ENCODE measurements at regions not wholly inside any gene's neighbourhood (a gene's known extent, or its start where the extent isn't known, plus 50 kb on each side); places are given as distances from the start of the nearest gene placed in this dataset.
A peak's percentile ranks its signal among the peaks of the same experiment; 100 is the strongest.

DNA sequence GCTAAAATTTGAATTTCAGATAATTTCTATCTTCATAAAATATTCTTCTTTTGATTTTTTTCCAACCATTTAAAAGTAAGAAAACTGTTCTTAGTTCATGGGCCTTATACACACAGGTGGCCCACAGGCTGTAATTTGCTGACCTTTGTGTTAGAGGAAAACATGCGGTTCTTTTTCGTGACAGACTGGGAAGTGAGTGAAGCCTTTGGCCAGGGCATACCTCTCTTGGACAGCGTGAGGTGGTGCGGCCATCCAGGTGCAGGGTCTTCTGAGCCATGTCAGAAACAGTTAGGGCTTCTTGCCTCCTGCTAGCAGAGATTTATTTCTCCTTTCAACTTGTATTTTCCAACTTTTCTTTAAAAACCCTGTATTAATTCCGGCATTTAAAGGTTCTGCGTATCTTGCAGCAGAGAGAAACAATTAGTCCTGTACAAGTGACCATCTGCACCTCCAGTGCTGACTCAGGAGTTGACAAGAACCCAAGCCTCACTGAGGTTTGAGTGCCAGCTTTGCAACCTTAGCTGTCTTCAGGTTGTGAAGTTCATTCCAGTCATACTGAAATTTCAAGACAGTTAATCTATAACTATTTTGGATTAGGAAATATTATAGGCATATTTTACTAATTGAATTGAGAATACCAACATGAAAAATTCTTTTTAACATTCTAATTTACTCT, 177.8 kb downstream of the LY86 start:
- WGBS (ENCODE audit: insufficient coverage, low coverage, missing lambda C conversion rate), result 59% methylated on average over 6 of the region's 6 CpGs
- ChIA-PET POLR2A (no interaction called here), CTCF (ENCODE audit: low intra/inter-chr PET ratio) (no interaction called here)
- intact Hi-C loops (cut with micrococcal nuclease) (no loop called here), in situ Hi-C loops (cut with MboI) (no loop called here)
- no peak for ATAC-seq
- Histone ChIP-seq H3K27ac (ENCODE audit: extremely low read depth, low read depth, low read length) (no peak overlapping the region), H3K27me3 (ENCODE audit: control insufficient read depth in 2 of 2, insufficient read depth in 2 of 2, low read length in 2 of 2) (no peaks in the 10 kb centered on the region), H3K4me1 (replicated peaks in 1 of 2; ENCODE audit: control insufficient read depth in 2 of 2, insufficient read depth in 2 of 2, low read length in 2 of 2) (no peaks in the 10 kb centered on the region), H3K79me2 (ENCODE audit: control insufficient read depth, insufficient read depth, low read length) (no peaks in the 10 kb centered on the region), H4K20me1 (replicated peaks; ENCODE audit: control insufficient read depth, insufficient read depth, low read length) (no peaks in the 10 kb centered on the region), H2AFZ (ENCODE audit: low read depth, low read length) (peak overlapping the region; percentile 7; the same call in 1 of the 2 replicates), H3K36me3 (ENCODE audit: control insufficient read depth, insufficient read depth, low read length) (no peaks in the 10 kb centered on the region), H3K4me3 (no peak overlapping the region), H3K9ac (ENCODE audit: insufficient read depth in 1 of 2, low read depth in 2 of 2, low read length in 2 of 2) (no peak overlapping the region), H3K9me1 (ENCODE audit: control insufficient read depth, insufficient read depth, low read length) (no peaks in the 10 kb centered on the region), H3K4me2 (ENCODE audit: insufficient read depth, low read length) (no peak overlapping the region), H3K9me3 (replicated peaks; ENCODE audit: control insufficient read depth, insufficient read depth, low read depth, low read length) (no peaks in the 10 kb centered on the region)
- TF ChIP-seq ARNT (IDR thresholded peaks at IDR 0.05), result no peak
- DNase-seq (ENCODE audit: extremely low read depth in 1 of 4, low spot score in 3 of 4), result no peak
- no TSS peak for BruUV-seq (replicated peaks)
- FAIRE-seq, result no peak

- ChIA-PET POLR2A (interaction anchor here (1.2 kb wide), 1 partner anchor 15 kb away, joined by 3 read pairs; no protein-coding TSS in a partner anchor), CTCF (ENCODE audit: low intra/inter-chr PET ratio) (no interaction called here)
- no peak overlapping the region for H3K4me2 ChIP-seq (ENCODE audit: insufficient read depth, low read length)
- H3K9me1 ChIP-seq (ENCODE audit: control insufficient read depth, insufficient read depth, low read length), result no peaks in the 10 kb centered on the region
- no peaks in the 10 kb centered on the region for H3K79me2 ChIP-seq (ENCODE audit: control insufficient read depth, insufficient read depth, low read length)
- no TSS peak for BruUV-seq (replicated peaks)
- DNase-seq (ENCODE audit: extremely low read depth in 1 of 4, low spot score in 3 of 4) (no peak), FAIRE-seq (no peak), ATAC-seq (no peak)
- H3K9me3 ChIP-seq (replicated peaks; ENCODE audit: control insufficient read depth, insufficient read depth, low read depth, low read length), result no peaks in the 10 kb centered on the region
- no peak overlapping the region for H3K9ac ChIP-seq (ENCODE audit: insufficient read depth in 1 of 2, low read depth in 2 of 2, low read length in 2 of 2)
- in situ Hi-C loops (cut with MboI), result no loop called here
- no peak overlapping the region for H3K27ac ChIP-seq (ENCODE audit: extremely low read depth, low read depth, low read length)
- peaks cover 4 to 14% of the 10 kb centered on the region in 2 experiments; a peak in 4 of 5 replicates for H3K4me1 ChIP-seq (replicated peaks in 1 of 2; ENCODE audit: control insufficient read depth in 2 of 2, insufficient read depth in 2 of 2, low read length in 2 of 2)
- intact Hi-C loops (cut with micrococcal nuclease), result no loop called here
- no peaks in the 10 kb centered on the region for H3K36me3 ChIP-seq (ENCODE audit: control insufficient read depth, insufficient read depth, low read length)
- no peak overlapping the region for H2AFZ ChIP-seq (ENCODE audit: low read depth, low read length)
- H3K4me3 ChIP-seq, result no peak overlapping the region
- no peaks in the 10 kb centered on the region for H4K20me1 ChIP-seq (replicated peaks; ENCODE audit: control insufficient read depth, insufficient read depth, low read length)
- peaks cover 0 to 4% of the 10 kb centered on the region in 2 experiments; a peak in 2 of 5 replicates for H3K27me3 ChIP-seq (ENCODE audit: control insufficient read depth in 2 of 2, insufficient read depth in 2 of 2, low read length in 2 of 2)
- 21% methylated on average over 1 of the region's 1 CpG for WGBS (ENCODE audit: insufficient coverage, low coverage, missing lambda C conversion rate)
- TF ChIP-seq OTX1 (CRISPR knock-in tag; IDR thresholded peaks at IDR 0.05), result no peak
- TF ChIP-seq ZNF212 (CRISPR knock-in tag; IDR thresholded peaks at IDR 0.05), result no peak
- no peak for TF ChIP-seq POU5F1 (IDR thresholded peaks at IDR 0.05; ENCODE audit: borderline replicate concordance, low read depth, low read length, partially characterized antibody)
- no peak for TF ChIP-seq ZNF3 (CRISPR knock-in tag; IDR thresholded peaks at IDR 0.05)
- TF ChIP-seq KLF1 (tag; IDR thresholded peaks at IDR 0.05), result no peak
- no peak for TF ChIP-seq CHAMP1 (IDR thresholded peaks at IDR 0.05)
- no peak for TF ChIP-seq ILK (tag; IDR thresholded peaks at IDR 0.05; ENCODE audit: borderline replicate concordance, low read depth)
- no peak for TF ChIP-seq ETV5 (CRISPR knock-in tag; IDR thresholded peaks at IDR 0.05; ENCODE audit: low read depth)
- no peak for TF ChIP-seq USF2 (CRISPR knock-in tag; IDR thresholded peaks at IDR 0.05)
- TF ChIP-seq CBX3 (IDR thresholded peaks at IDR 0.05; ENCODE audit: borderline replicate concordance in 1 of 2, low read length in 2 of 2), result no peak
- TF ChIP-seq COPS2 (conservative IDR thresholded peaks at IDR 0.05), result no peak
- TF ChIP-seq SP2 (IDR thresholded peaks at IDR 0.05; ENCODE audit: extremely low read depth, low read depth, low read length, poor library complexity, severe bottlenecking), result no peak
These were observed 180.9 kb downstream of the LY86 start for GRCh38 chr6:6769466-6769865.

Measured in K562 (cell line).